IPS-18a (cell line): ENCODE measurements at regions not wholly inside any gene's neighbourhood (a gene's known extent, or its start where the extent isn't known, plus 50 kb on each side); places are given as distances from the start of the nearest gene placed in this dataset.

Experiments used
- H3K27ac ChIP-seq: one replicate; pipeline ENCODE4 v1.5.1; 2013; ENCODE audit warnings: low read length
- H3K27me3 ChIP-seq: one replicate; pipeline ENCODE4 v1.6.1; 2013; ENCODE audit warnings: mild to moderate bottlenecking, low read length; ENCODE audit not compliant: control insufficient read depth, insufficient read depth
- H3K36me3 ChIP-seq: one replicate; pipeline ENCODE4 v1.6.1; 2013; ENCODE audit warnings: low read depth, low read length; ENCODE audit not compliant: control insufficient read depth
- H3K4me1 ChIP-seq: one replicate; pipeline ENCODE4 v1.6.1; 2013; ENCODE audit warnings: low read depth, low read length; ENCODE audit not compliant: control insufficient read depth
- H3K4me3 ChIP-seq: one replicate; pipeline ENCODE4 v1.5.1; 2013; ENCODE audit warnings: low read length
- H3K9ac ChIP-seq: one replicate; pipeline ENCODE4 v1.6.1; 2013; ENCODE audit warnings: mild to moderate bottlenecking, low read length, moderate library complexity
- H3K9me3 ChIP-seq: one replicate; pipeline ENCODE4 v1.6.1; 2013; ENCODE audit warnings: low read depth, low read length; ENCODE audit not compliant: control insufficient read depth

GRCh38 chr2:2699121-2699505, 368.0 kb upstream of the MYT1L start:
- H3K4me1 ChIP-seq: peaks cover 12% of the 10 kb centered on the region
- no peaks in the 10 kb centered on the region for H3K9me3 ChIP-seq
- no peaks in the 10 kb centered on the region for H3K27me3 ChIP-seq
- no peak overlapping the region for H3K27ac ChIP-seq
- H3K4me3 ChIP-seq: no peak overlapping the region
- no peak overlapping the region for H3K9ac ChIP-seq
- H3K36me3 ChIP-seq: no peaks in the 10 kb centered on the region

GRCh38 chr2:2698182-2699120, 367.4 kb upstream of the MYT1L start:
- no peak overlapping the region for H3K4me3 ChIP-seq
- H3K27me3 ChIP-seq: no peaks in the 10 kb centered on the region

GRCh38 chr2:2696733-2697455, 365.8 kb upstream of the MYT1L start:
- Histone ChIP-seq H3K27ac (no peak overlapping the region), H3K36me3 (no peaks in the 10 kb centered on the region), H3K4me1 (peaks cover 12% of the 10 kb centered on the region), H3K27me3 (no peaks in the 10 kb centered on the region), H3K4me3 (no peak overlapping the region), H3K9ac (no peak overlapping the region), H3K9me3 (no peaks in the 10 kb centered on the region)

More at GRCh38 chr2:2698182-2699120, 367.4 kb upstream of the MYT1L start:
- H3K36me3 ChIP-seq: no peaks in the 10 kb centered on the region
- no peaks in the 10 kb centered on the region for H3K9me3 ChIP-seq
- H3K4me1 ChIP-seq: peaks cover 12% of the 10 kb centered on the region
- H3K9ac ChIP-seq: no peak overlapping the region
- H3K27ac ChIP-seq: no peak overlapping the region

GRCh38 chr2:2696325-2696724, 365.2 kb upstream of the MYT1L start:
- H3K27ac ChIP-seq: no peak overlapping the region
- H3K4me3 ChIP-seq: no peak overlapping the region
- peaks cover 12% of the 10 kb centered on the region for H3K4me1 ChIP-seq
- no peaks in the 10 kb centered on the region for H3K36me3 ChIP-seq
- no peaks in the 10 kb centered on the region for H3K9me3 ChIP-seq
- H3K27me3 ChIP-seq: no peaks in the 10 kb centered on the region
- no peak overlapping the region for H3K9ac ChIP-seq

GRCh38 chr2:2694746-2695145, 363.7 kb upstream of the MYT1L start:
- Histone ChIP-seq H3K27me3 (no peaks in the 10 kb centered on the region), H3K36me3 (no peaks in the 10 kb centered on the region), H3K9ac (no peak overlapping the region), H3K4me3 (no peak overlapping the region), H3K9me3 (no peaks in the 10 kb centered on the region), H3K27ac (no peak overlapping the region), H3K4me1 (peaks cover 12% of the 10 kb centered on the region)

- no peaks in the 10 kb centered on the region for H3K27me3 ChIP-seq
- H3K4me1 ChIP-seq: no peaks in the 10 kb centered on the region
- H3K4me3 ChIP-seq: no peak overlapping the region
- H3K27ac ChIP-seq: no peak overlapping the region
- no peak overlapping the region for H3K9ac ChIP-seq
- no peaks in the 10 kb centered on the region for H3K9me3 ChIP-seq
- H3K36me3 ChIP-seq: no peaks in the 10 kb centered on the region
These were observed 361.7 kb upstream of the MYT1L start for GRCh38 chr2:2692599-2693389.

- H3K9ac ChIP-seq: no peak overlapping the region
- H3K27ac ChIP-seq: no peak overlapping the region
- H3K4me1 ChIP-seq: no peaks in the 10 kb centered on the region
- H3K4me3 ChIP-seq: no peak overlapping the region
- H3K27me3 ChIP-seq: no peaks in the 10 kb centered on the region
- no peaks in the 10 kb centered on the region for H3K36me3 ChIP-seq
- no peaks in the 10 kb centered on the region for H3K9me3 ChIP-seq
These were observed 360.3 kb upstream of the MYT1L start for GRCh38 chr2:2691419-2691818.

- Histone ChIP-seq H3K27ac (no peak overlapping the region), H3K27me3 (no peaks in the 10 kb centered on the region), H3K4me1 (no peaks in the 10 kb centered on the region), H3K36me3 (no peaks in the 10 kb centered on the region), H3K4me3 (no peak overlapping the region), H3K9ac (no peak overlapping the region), H3K9me3 (no peaks in the 10 kb centered on the region)
These were observed 359.9 kb upstream of the MYT1L start for GRCh38 chr2:2690985-2691384.

- H3K9me3 ChIP-seq: no peaks in the 10 kb centered on the region
- no peak overlapping the region for H3K27ac ChIP-seq
- H3K36me3 ChIP-seq: no peaks in the 10 kb centered on the region
- no peaks in the 10 kb centered on the region for H3K27me3 ChIP-seq
- H3K4me3 ChIP-seq: no peak overlapping the region
- no peak overlapping the region for H3K9ac ChIP-seq
- H3K4me1 ChIP-seq: no peaks in the 10 kb centered on the region
These were observed 358.2 kb upstream of the MYT1L start for GRCh38 chr2:2689306-2689705.

GRCh38 chr2:2688254-2688653, 357.2 kb upstream of the MYT1L start:
- no peak overlapping the region for H3K9ac ChIP-seq
- H3K27me3 ChIP-seq: no peaks in the 10 kb centered on the region
- H3K27ac ChIP-seq: no peak overlapping the region
- H3K4me1 ChIP-seq: no peaks in the 10 kb centered on the region
- H3K4me3 ChIP-seq: no peak overlapping the region
- H3K36me3 ChIP-seq: no peaks in the 10 kb centered on the region
- no peaks in the 10 kb centered on the region for H3K9me3 ChIP-seq

GRCh38 chr2:2687745-2688144, 356.7 kb upstream of the MYT1L start:
- Histone ChIP-seq H3K27ac (no peak overlapping the region), H3K27me3 (no peaks in the 10 kb centered on the region), H3K9me3 (no peaks in the 10 kb centered on the region), H3K4me1 (no peaks in the 10 kb centered on the region), H3K36me3 (no peaks in the 10 kb centered on the region), H3K4me3 (no peak overlapping the region), H3K9ac (no peak overlapping the region)
